ENCODE measurements at regions not wholly inside any gene's neighbourhood (a gene's known extent, or its start where the extent isn't known, plus 50 kb on each side); places are given as distances from the start of the nearest gene placed in this dataset.
A peak's percentile ranks its signal among the peaks of the same experiment; 100 is the strongest.

DNA sequence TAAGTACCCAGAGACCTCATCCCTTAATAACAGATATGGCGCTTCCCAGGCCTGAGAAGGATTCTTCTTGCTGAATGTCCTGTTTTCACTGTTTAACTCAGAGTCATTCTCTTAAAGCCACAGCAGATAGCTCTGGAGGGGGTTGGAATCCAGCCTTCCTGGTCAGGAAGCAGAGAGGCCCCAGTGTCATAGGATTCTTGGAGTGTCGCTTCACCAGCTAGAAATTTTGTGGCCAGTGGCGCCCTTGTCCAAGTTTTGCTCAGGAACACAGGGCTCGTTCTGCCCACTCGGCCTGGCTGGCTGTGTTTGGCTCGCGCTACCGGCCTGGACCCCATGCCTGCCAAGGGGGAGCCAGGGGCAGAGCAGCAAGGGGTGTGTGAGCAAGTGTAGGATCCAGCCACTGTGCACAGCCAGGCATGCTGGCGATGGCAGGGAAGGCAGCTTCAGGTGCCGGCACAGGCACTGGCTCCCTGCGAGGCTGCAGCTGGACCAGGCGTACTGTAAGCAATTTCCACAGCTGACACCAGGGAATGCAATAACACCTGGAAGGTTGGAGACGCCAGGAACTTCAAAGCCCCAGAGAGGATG, 214.8 kb upstream of the SESN3 start:
- DNase-seq: no peak
- no peaks in the 10 kb centered on the region for H3K4me1 ChIP-seq
- TF ChIP-seq, protein P1, sequence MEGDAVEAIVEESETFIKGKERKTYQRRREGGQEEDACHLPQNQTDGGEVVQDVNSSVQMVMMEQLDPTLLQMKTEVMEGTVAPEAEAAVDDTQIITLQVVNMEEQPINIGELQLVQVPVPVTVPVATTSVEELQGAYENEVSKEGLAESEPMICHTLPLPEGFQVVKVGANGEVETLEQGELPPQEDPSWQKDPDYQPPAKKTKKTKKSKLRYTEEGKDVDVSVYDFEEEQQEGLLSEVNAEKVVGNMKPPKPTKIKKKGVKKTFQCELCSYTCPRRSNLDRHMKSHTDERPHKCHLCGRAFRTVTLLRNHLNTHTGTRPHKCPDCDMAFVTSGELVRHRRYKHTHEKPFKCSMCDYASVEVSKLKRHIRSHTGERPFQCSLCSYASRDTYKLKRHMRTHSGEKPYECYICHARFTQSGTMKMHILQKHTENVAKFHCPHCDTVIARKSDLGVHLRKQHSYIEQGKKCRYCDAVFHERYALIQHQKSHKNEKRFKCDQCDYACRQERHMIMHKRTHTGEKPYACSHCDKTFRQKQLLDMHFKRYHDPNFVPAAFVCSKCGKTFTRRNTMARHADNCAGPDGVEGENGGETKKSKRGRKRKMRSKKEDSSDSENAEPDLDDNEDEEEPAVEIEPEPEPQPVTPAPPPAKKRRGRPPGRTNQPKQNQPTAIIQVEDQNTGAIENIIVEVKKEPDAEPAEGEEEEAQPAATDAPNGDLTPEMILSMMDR (IDR thresholded peaks at IDR 0.05): no peak
- no peak for TF ChIP-seq POLR2A (IDR thresholded peaks at IDR 0.05)
- H3K36me3 ChIP-seq: no peaks in the 10 kb centered on the region
- no peaks in the 10 kb centered on the region for H3K9me3 ChIP-seq
- H3K4me3 ChIP-seq: no peak overlapping the region
- no peaks in the 10 kb centered on the region for H3K27me3 ChIP-seq
- no peak overlapping the region for H3K27ac ChIP-seq

DNA sequence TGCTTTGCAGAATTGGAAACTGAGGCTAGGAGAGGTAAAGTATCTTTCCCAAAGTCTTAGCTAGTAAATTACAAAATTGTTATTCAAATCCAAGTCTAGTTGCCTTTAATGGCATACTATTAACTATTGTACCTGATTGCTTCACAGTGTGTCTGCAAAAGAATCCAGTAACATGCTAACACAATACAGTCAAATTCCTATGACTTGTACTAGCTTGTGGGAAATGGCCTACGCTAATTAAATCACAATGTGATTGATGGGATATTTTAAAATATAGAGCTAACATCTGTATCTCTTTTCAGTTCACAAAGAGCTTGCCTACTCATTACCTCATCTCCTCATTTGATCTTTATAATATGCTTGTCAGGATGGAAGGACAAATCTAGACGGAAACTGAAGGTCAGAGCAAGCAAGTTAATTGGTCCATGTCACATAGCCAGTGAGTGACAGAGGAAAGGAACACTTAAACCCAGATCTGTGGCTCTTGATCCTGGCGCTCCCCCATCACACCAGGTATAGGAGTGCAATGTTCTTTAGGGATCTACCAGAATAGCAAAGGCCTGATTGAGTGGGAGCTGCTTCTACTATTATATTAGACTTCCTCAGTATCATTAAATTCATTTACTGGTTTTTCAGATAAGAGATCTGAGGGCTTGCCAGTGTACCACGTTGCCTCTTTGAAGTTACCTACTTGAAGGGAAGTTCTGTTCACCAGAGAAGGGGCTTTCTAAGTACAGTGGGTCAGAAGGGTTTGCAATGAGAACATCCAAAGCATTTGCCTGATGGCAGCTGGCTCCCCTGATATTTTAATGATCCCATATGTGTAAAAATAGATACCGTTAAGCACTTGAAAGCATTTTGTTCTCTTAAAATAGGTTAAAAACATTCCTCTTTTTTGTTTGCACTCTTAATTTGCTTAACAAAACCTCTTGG, 213.6 kb upstream of the SESN3 start:
- H3K4me3 ChIP-seq: no peak overlapping the region
- no peak for TF ChIP-seq POLR2A (IDR thresholded peaks at IDR 0.05)
- TF ChIP-seq, protein P1 (IDR thresholded peaks at IDR 0.05): no peak
- H3K9me3 ChIP-seq: no peaks in the 10 kb centered on the region
- no peak for DNase-seq
- no peaks in the 10 kb centered on the region for H3K27me3 ChIP-seq
- H3K27ac ChIP-seq: no peak overlapping the region
- H3K4me1 ChIP-seq: no peaks in the 10 kb centered on the region
- no peaks in the 10 kb centered on the region for H3K36me3 ChIP-seq

GRCh38 chr11:95443386-95443785, 212.4 kb upstream of the SESN3 start:
- Histone ChIP-seq H3K9me3 (no peaks in the 10 kb centered on the region), H3K4me3 (no peak overlapping the region), H3K36me3 (no peaks in the 10 kb centered on the region), H3K27me3 (no peaks in the 10 kb centered on the region), H3K4me1 (no peaks in the 10 kb centered on the region), H3K27ac (no peak overlapping the region)
- peak in 2 of 3 donors; percentile 55 to 57 for DNase-seq
- no peak for TF ChIP-seq POLR2A (IDR thresholded peaks at IDR 0.05)
- TF ChIP-seq, protein P1 (IDR thresholded peaks at IDR 0.05): no peak

GRCh38 chr11:95442531-95443050, 211.6 kb upstream of the SESN3 start:
- Histone ChIP-seq H3K27ac (no peak overlapping the region), H3K9me3 (no peaks in the 10 kb centered on the region), H3K4me3 (no peak overlapping the region), H3K36me3 (no peaks in the 10 kb centered on the region), H3K4me1 (no peaks in the 10 kb centered on the region), H3K27me3 (no peaks in the 10 kb centered on the region)
- no peak for TF ChIP-seq POLR2A (IDR thresholded peaks at IDR 0.05)
- TF ChIP-seq, protein P1 (IDR thresholded peaks at IDR 0.05): no peak
- no peak for DNase-seq

- Histone ChIP-seq H3K27me3 (no peaks in the 10 kb centered on the region), H3K4me1 (no peaks in the 10 kb centered on the region), H3K27ac (no peak overlapping the region), H3K36me3 (no peaks in the 10 kb centered on the region), H3K9me3 (no peaks in the 10 kb centered on the region), H3K4me3 (no peak overlapping the region)
- TF ChIP-seq, protein P1 (IDR thresholded peaks at IDR 0.05): no peak
- TF ChIP-seq POLR2A (IDR thresholded peaks at IDR 0.05): no peak
- DNase-seq: no peak
These were observed 204.8 kb upstream of the SESN3 start for GRCh38 chr11:95435628-95436353.

Measured in Peyer's patch (tissue), 4 donors.